Inflammatory macrophage treated with lipopolysaccharide for 1 hour (primary cell): ENCODE measurements at regions not wholly inside any gene's neighbourhood (a gene's known extent, or its start where the extent isn't known, plus 50 kb on each side); places are given as distances from the start of the nearest gene placed in this dataset.
A peak's percentile ranks its signal among the peaks of the same experiment; 100 is the strongest.

Experiments used
- DNase-seq, 2 donors: peaks; one replicate each; pipeline ENCODE4 v3.0.0-alpha.2; 2020 to 2022

- peak in 1 of 2 donors; percentile 53 for DNase-seq
Observed at GRCh38 chr6:44062771-44063560, 64.3 kb downstream of the MRPL14 start.

GRCh38 chr6:44062105-44062770 lies 65.0 kb downstream of the MRPL14 start:
- DNase-seq, result no peak

- DNase-seq, result no peak
Observed at GRCh38 chr6:44061375-44062104, 65.7 kb downstream of the MRPL14 start.

- DNase-seq, result no peak
Observed at GRCh38 chr6:44060612-44061374, 66.5 kb downstream of the MRPL14 start.

GRCh38 chr6:44059359-44060346 lies 67.6 kb downstream of the MRPL14 start:
- DNase-seq, result peak in 1 of 2 donors; percentile 70

GRCh38 chr6:44058617-44059358 lies 68.5 kb downstream of the MRPL14 start:
- peak; percentile 93 to 100 for DNase-seq

- DNase-seq, result no peak
Observed at GRCh38 chr6:44057931-44058616, 69.2 kb downstream of the MRPL14 start.

GRCh38 chr6:44057238-44057930 lies 69.9 kb downstream of the MRPL14 start:
- no peak for DNase-seq

- DNase-seq, result no peak
Observed at GRCh38 chr6:44056392-44057237, 70.6 kb downstream of the MRPL14 start.

- no peak for DNase-seq
Observed at GRCh38 chr6:44054721-44055559, 72.3 kb downstream of the MRPL14 start.

GRCh38 chr6:44053760-44054556 lies 73.3 kb downstream of the MRPL14 start:
- no peak for DNase-seq

- DNase-seq, result no peak
Observed at GRCh38 chr6:44053106-44053756, 74.0 kb downstream of the MRPL14 start.

- DNase-seq, result peak; percentile 58 to 67
Observed at GRCh38 chr6:44052419-44053023, 74.7 kb downstream of the MRPL14 start.

- no peak for DNase-seq
Observed at GRCh38 chr6:44051515-44051914, 75.7 kb downstream of the MRPL14 start.

GRCh38 chr6:44050872-44051505 lies 76.3 kb downstream of the MRPL14 start:
- DNase-seq, result no peak
